ENCODE measurements at regions not wholly inside any gene's neighbourhood (a gene's known extent, or its start where the extent isn't known, plus 50 kb on each side); places are given as distances from the start of the nearest gene placed in this dataset.

- WGBS, 2 donors: 50 to 59% methylated on average over 10 of the region's 10 CpGs
- intact Hi-C loops (cut with DNase I; ENCODE audit: low total_unique reads): no loop called here
- no peak overlapping the region for H3K4me3 ChIP-seq (ENCODE audit: low read depth, poor library complexity, severe bottlenecking)
- no peak for DNase-seq (ENCODE audit: low spot score in 2 of 2)
- no peak for TF ChIP-seq CTCF (IDR thresholded peaks at IDR 0.05)
- no peak for TF ChIP-seq POLR2A (IDR thresholded peaks at IDR 0.05)
Measured at GRCh38 chr9:2966565-2967300, 122.8 kb upstream of the PUM3 start.

GRCh38 chr9:2964470-2964869 is 120.6 kb upstream of the PUM3 start:
- no peak overlapping the region for H3K4me3 ChIP-seq (ENCODE audit: low read depth, poor library complexity, severe bottlenecking)
- no peak for DNase-seq (ENCODE audit: low spot score in 2 of 2)
- TF ChIP-seq POLR2A (IDR thresholded peaks at IDR 0.05) (no peak), CTCF (IDR thresholded peaks at IDR 0.05) (no peak)
- 45 to 50% methylated on average over 6 of the region's 6 CpGs for WGBS, 2 donors
- intact Hi-C loops (cut with DNase I; ENCODE audit: low total_unique reads): no loop called here

- WGBS, 2 donors: 86 to 92% methylated on average over 2 of the region's 2 CpGs
- H3K4me3 ChIP-seq (ENCODE audit: low read depth, poor library complexity, severe bottlenecking): no peak overlapping the region
- TF ChIP-seq POLR2A (IDR thresholded peaks at IDR 0.05): no peak
- no peak for TF ChIP-seq CTCF (IDR thresholded peaks at IDR 0.05)
- DNase-seq (ENCODE audit: low spot score in 2 of 2): no peak
- intact Hi-C loops (cut with DNase I; ENCODE audit: low total_unique reads): no loop called here
Measured at GRCh38 chr9:2963307-2963706, 119.4 kb upstream of the PUM3 start.

- WGBS, 2 donors: 55 to 60% methylated on average over 6 of the region's 6 CpGs
- H3K4me3 ChIP-seq (ENCODE audit: low read depth, poor library complexity, severe bottlenecking): no peak overlapping the region
- no peak for DNase-seq (ENCODE audit: low spot score in 2 of 2)
- TF ChIP-seq CTCF (IDR thresholded peaks at IDR 0.05) (no peak), POLR2A (IDR thresholded peaks at IDR 0.05) (no peak)
- intact Hi-C loops (cut with DNase I; ENCODE audit: low total_unique reads): no loop called here
Measured at GRCh38 chr9:2962471-2963172, 118.7 kb upstream of the PUM3 start.

GRCh38 chr9:2958219-2958618 is 114.3 kb upstream of the PUM3 start:
- TF ChIP-seq POLR2A (IDR thresholded peaks at IDR 0.05) (no peak), CTCF (IDR thresholded peaks at IDR 0.05) (no peak)
- WGBS, 2 donors: 85 to 89% methylated on average over 2 of the region's 2 CpGs
- intact Hi-C loops (cut with DNase I; ENCODE audit: low total_unique reads): no loop called here
- no peak overlapping the region for H3K4me3 ChIP-seq (ENCODE audit: low read depth, poor library complexity, severe bottlenecking)
- DNase-seq (ENCODE audit: low spot score in 2 of 2): no peak

Measured in lower leg skin (tissue), 4 donors.